NAMALWA (cell line): ENCODE measurements at regions not wholly inside any gene's neighbourhood (a gene's known extent, or its start where the extent isn't known, plus 50 kb on each side); places are given as distances from the start of the nearest gene placed in this dataset.
"Not testable (repeated sequence)": the region's sequence is repeated elsewhere in the genome, so short reads cannot be mapped to it uniquely, and the experiment has no call there.

ENCODE experiments used
- DNase-seq: peaks from one replicate; pipeline ENCODE4 v3.0.0-alpha.2; 2015; ENCODE audit warnings: low spot score

GRCh38 chr3:154668187-154668586 is 238.2 kb upstream of the GPR149 start:
- no peak for DNase-seq

DNA sequence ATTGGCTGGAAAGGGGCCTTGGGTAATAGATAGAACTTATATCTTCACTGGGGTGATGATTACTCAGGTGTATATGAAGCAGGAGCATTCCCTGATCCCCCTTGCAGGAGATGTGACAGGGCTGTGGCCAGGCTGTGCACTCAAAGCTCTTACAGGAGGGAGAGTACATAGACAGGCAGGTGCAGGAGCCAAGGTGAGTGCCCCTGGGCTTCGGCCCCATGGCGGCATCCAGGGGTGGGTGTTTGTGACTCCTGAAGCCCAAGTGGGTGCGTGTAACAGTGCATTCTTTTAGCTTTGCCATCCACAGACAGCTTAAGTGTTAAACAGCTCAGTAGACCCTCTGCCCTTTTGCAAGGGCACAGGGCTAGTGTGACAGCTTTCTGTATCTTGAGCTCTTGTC is 236.6 kb upstream of the GPR149 start:
- no peak for DNase-seq

GRCh38 chr3:154664714-154665113 is 234.7 kb upstream of the GPR149 start:
- no peak for DNase-seq

GRCh38 chr3:154662851-154663250 is 232.9 kb upstream of the GPR149 start:
- DNase-seq = no peak

GRCh38 chr3:154660811-154661210 is 230.8 kb upstream of the GPR149 start:
- no peak for DNase-seq

DNA sequence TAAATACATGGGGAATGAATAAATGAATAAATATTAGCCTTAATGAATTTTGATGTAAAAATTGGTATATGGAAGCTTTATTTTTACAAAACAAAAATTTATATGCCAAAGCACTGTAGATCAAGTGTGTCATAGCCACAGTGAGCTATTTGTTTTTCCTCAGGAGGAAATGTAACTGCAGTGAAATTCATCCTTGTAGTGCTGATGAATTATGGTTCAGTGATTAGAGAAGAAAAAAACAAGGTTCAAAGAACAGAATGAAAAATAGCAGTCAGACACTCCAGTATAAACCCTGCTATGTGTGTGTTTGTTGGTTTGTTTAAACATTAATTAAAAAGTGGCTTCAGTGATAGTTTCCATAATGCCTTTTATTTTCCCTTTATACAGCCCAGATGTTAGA is 228.0 kb upstream of the GPR149 start:
- DNase-seq = no peak

GRCh38 chr3:154657218-154657617 is 227.2 kb upstream of the GPR149 start:
- DNase-seq = no peak

GRCh38 chr3:154656486-154656885 is 226.5 kb upstream of the GPR149 start:
- DNase-seq = no peak

DNA sequence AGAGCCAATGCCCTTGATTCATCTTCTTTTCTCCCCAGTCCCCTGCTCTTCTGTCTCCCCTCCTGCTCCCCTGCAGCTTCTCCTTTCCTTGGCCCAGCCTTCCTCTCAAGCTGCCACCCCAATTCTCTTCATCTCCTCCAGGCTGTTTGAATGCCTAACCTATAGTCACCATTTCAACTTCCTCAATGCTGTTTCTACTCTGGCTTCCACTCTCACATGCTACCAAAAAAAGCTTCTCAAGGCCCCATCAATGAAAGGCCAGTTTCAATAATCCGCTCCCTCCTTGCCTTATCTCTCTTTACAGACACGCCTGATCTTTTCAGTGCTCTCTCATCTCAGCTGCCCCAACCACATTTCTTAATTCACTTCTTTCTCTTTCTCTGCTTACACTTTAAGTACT is 212.2 kb upstream of the GPR149 start:
- DNase-seq = no peak

GRCh38 chr3:154625756-154626155 is 195.8 kb upstream of the GPR149 start:
- no peak for DNase-seq

- DNase-seq = not testable (repeated sequence)
Measured at GRCh38 chr3:154619621-154620020, 189.6 kb upstream of the GPR149 start.

DNA sequence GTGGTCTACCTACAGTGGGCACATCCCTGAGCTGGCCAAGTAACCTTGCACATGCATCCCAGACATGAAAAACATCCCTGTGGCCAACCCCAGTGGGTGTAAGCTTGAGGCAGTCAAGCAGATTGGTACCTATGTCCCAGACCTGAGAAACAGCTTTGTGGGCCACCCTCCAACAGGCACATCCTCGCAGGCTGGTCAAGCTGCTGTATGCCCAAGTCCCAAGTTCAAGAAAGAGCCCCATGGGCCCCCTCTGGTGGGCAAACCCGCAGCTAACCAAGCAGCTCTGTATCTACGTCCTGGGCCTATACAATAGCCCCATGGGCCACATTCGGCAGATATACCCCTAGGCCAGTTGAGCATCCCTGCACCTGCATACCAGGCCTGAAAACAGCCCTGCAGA is 186.3 kb upstream of the GPR149 start:
- DNase-seq = no peak

DNA sequence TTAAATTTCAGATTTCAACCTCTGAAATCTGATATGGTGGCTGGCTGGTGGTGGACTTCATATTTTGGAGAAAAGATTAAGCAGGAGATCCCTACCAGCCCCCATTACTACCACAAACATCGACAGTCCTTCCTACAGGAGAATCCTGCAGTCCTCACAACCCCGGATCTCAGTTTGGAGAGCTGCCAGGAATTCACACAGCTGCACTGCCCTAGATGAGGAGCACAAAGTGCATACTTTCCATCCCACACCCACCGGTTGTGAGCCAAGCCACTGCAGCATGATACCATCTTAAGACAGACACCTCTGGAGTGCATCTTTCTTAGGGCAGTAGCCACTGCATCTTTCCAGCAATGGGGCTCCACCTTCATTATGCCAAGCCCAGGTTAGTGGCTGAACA is 185.5 kb upstream of the GPR149 start:
- no peak for DNase-seq

DNA sequence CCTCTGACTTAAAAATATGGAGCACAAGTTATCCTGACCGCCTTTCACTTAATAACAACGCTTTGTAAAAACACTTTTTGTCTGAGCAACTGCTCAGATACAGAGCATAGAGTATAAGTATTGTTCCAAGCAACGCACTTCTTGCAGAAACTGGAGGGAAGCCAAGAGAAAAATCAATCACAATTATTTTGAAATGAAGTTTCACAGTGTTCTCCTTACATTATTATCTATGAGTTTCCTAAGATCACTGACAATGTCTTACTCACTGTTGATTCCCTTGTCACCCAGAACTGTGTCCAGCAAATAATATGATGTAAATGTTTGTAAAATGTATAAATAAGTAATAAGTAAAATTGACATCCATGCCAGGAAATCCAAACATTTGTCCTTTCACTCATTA is 184.6 kb upstream of the GPR149 start:
- no peak for DNase-seq

- DNase-seq = no peak
Measured at GRCh38 chr3:154614078-154614477, 184.1 kb upstream of the GPR149 start.

- DNase-seq = no peak
Measured at GRCh38 chr3:154602241-154602640, 172.3 kb upstream of the GPR149 start.

- no peak for DNase-seq
Measured at GRCh38 chr3:154598166-154598565, 168.2 kb upstream of the GPR149 start.

DNA sequence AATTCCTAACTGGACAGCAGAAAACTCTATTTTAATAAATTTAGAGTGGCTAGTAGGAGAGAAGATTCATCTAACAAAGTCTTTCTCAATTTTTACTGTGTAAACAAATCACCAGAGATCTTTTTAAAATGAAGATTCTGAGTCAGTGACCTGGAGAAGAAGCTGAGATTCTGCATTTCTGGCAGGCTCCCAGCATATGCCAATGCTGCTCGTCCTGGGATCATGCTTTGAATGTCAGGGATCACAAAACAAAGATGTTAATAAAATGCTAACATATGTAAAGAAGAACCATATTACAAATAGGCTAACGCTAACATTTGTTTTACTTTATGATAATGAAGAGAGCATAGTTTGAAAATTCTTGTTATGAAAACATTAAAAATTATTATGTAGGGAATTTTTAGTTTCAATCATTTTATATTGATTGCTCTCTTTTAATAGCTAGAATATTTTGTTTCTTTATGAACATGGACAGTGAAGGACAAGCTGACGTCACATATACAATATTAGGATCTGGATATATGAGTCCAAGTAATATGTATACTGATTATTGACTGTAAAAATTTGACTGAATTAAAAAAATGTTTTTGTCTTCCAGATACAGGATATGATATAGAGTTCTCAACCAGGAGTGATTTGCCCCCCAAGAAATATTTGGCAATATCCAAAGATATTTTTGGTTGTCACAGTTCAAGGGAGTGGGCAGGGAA is 160.8 kb upstream of the GPR149 start:
- DNase-seq = no peak

DNA sequence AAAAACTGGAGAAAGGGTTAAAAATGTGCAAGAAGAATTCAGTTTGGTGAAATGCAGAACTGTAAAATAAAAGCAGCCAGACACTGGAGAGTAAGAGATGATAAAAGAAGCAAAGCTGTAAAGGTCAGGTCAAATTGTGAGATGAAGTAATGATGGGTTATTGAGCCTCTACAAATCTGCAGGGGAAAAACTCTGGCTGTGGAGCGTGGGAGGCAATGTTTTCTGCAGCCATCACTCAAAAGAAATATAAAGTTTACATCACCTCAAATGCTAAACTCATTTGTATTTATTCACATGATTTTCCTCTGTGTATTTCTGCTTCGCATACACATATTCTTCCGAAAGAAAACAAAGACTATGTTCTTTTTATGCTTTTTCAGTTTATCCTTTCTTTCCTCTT is 158.8 kb upstream of the GPR149 start:
- DNase-seq = no peak

DNA sequence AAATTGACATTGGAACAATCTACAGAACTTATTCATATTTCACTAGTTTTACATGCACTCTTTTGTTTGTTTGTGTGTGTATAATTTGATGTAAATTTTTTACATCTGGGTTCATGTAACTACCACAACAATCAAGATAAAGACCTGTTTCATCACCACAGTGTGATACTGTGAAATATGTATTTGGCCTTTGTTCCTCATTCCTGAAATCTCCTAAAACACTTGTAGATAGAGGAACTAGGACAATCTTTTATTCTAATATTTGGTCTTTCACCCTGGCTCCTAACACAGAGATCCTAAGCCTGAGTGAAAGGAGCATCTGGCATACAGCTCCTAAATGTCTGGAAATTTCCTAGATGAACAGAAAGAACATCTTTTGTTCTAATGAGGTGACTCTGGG is 155.0 kb upstream of the GPR149 start:
- DNase-seq = no peak

GRCh38 chr3:154584041-154584440 is 154.1 kb upstream of the GPR149 start:
- no peak for DNase-seq

DNA sequence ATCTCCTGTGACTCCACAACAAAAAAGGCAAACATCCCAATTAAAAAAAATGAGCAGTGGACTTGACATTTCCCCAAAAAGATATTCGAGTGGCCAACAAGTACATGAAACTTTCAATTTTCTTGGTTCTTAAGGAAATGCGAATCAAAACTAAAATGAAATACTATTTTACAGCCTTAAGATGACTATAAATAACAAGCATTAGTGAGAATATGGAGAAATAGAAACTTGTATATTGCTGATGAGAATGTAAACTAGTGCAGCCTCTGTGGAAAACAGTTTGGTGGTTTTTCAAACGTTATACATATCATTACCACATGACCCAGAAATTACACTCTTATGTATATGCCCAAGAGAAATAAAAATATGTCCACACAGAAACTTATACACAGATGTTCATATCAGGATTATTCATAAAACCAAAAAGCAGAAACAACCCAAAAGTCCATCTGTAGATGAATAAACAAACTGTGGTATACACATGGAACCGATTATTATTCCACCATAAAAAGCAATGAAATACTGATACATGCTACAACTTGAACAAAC is 153.2 kb upstream of the GPR149 start:
- no peak for DNase-seq

GRCh38 chr3:154582501-154582900 is 152.5 kb upstream of the GPR149 start:
- DNase-seq = no peak

DNA sequence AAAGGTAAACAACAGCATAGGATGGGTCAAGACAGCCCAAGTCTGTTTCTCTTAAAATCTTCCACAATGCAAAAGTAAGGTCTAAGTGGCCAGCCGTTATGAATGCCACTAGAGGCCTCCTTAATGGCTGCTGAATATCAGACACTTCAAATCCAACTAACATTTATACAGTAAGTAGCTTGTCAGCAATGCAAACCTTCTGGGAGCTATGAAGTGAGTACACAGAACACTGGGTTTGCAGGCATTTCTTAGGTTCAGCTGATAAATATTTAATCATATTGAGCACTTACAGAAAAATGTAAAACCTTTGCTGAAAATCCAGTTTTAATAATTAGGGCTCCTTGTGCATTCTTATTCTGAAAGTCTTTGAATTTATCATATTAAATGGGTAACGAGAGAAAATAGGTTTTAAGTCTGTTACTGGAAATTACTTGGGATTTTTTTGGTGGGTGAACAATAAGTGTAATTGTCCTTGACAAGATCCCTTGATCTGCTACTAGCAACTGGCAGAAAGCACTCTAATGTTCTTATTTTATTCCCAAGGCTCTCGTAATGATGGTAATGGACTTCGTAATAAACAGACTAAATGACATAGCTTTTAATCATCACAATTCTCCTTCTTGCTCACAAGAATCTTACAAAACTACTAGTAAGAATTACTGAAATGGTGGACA is 141.7 kb upstream of the GPR149 start:
- DNase-seq = no peak
